NB4 (cell line): ENCODE measurements at regions not wholly inside any gene's neighbourhood (a gene's known extent, or its start where the extent isn't known, plus 50 kb on each side); places are given as distances from the start of the nearest gene placed in this dataset.

ENCODE experiments used
- DNase-seq: peaks from one replicate; pipeline ENCODE4 v3.0.0; 2010; ENCODE audit warnings: low read depth
- H3K4me3 ChIP-seq: one replicate; pipeline ENCODE4 v1.5.1; 2011; ENCODE audit warnings: mild to moderate bottlenecking, low read depth, low read length, moderate library complexity
- MYC ChIP-seq: IDR thresholded peaks from 2 replicates; pipeline ENCODE4 v1.6.1; 2011; ENCODE audit warnings: low read depth, low read length
- POLR2A ChIP-seq: IDR thresholded peaks from 2 replicates; pipeline ENCODE4 v1.6.1; 2011; ENCODE audit warnings: mild to moderate bottlenecking; ENCODE audit not compliant: insufficient read length; ENCODE audit errors: extremely low read depth
- TF ChIP-seq, protein P1 (sequence below): IDR thresholded peaks from 2 replicates; pipeline ENCODE4 v1.6.1; 2011; ENCODE audit warnings: low read depth, low read length
- TF ChIP-seq, protein P2 (sequence below): IDR thresholded peaks from one replicate; pipeline ENCODE4 v1.5.1; 2012; ENCODE audit warnings: low read depth, low read length

DNA sequence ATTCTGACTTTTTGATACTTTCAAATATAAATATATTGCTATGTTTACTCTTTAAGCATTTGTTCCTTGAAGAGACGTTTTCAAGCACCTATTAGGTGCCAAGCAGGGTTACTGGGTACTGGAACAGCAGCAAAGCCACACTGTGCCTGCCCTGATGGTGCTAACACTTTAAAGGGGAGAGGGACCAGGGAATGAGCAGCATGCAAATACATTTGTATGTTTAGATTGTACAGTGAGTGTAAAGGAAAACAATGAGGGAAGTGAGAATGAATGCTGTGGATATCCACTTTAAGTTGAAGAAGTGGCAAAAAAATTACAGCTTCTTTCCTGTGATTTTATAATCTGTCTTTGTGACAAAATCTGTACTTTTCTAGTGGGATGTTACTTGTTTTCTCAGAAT, 400.2 kb upstream of the ATP11B start:
- H3K4me3 ChIP-seq: no peak overlapping the region
- no peak for DNase-seq
- TF ChIP-seq, protein P1, sequence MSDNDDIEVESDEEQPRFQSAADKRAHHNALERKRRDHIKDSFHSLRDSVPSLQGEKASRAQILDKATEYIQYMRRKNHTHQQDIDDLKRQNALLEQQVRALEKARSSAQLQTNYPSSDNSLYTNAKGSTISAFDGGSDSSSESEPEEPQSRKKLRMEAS: no peak
- TF ChIP-seq, protein P2, sequence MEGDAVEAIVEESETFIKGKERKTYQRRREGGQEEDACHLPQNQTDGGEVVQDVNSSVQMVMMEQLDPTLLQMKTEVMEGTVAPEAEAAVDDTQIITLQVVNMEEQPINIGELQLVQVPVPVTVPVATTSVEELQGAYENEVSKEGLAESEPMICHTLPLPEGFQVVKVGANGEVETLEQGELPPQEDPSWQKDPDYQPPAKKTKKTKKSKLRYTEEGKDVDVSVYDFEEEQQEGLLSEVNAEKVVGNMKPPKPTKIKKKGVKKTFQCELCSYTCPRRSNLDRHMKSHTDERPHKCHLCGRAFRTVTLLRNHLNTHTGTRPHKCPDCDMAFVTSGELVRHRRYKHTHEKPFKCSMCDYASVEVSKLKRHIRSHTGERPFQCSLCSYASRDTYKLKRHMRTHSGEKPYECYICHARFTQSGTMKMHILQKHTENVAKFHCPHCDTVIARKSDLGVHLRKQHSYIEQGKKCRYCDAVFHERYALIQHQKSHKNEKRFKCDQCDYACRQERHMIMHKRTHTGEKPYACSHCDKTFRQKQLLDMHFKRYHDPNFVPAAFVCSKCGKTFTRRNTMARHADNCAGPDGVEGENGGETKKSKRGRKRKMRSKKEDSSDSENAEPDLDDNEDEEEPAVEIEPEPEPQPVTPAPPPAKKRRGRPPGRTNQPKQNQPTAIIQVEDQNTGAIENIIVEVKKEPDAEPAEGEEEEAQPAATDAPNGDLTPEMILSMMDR: no peak
- TF ChIP-seq MYC (no peak), POLR2A (no peak)

DNA sequence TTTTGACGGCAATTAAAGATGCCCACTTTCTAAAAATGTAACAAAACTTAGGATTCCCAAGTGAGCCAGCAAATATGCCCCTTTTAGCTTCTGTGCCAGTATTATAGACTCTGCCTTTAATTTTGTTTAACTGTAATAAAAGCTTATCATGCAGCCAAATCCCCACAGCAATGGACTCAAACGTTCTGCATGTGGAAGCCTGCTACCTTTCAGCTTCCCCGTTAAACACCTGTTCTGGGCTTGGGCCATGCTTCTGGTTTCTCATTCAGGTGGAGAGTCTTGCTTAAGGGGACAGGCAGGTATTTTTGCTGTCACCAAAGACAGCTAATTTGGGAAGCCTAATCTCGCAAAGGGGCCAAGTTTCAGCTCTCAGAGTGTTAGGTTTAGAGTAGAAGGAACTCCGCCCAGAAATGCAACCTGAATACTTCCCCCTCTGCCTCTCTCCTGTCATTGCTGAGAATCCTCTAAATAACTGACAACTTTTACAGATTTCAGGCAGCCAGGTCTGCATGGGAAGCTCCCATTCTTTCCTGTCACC, 399.4 kb upstream of the ATP11B start:
- DNase-seq: no peak

DNA sequence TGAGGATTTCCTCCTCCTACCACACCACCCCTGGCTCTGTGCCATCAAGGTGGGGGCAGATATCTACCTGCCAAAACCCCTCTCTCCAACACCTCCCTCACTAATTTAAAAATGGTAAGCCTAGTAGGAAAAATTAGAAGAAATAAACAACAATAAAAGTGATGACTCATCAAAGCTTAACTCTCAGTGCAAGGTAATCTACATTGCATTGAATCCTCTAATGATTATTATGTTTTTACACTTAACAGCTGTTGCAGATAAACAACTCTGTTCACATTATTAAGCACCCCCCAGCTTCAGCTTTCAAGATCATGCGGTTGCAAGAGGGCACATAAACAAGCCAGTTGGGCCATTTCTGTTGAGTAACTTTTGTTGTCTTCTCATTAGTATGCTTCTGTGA, 396.1 kb upstream of the ATP11B start:
- no peak overlapping the region for H3K4me3 ChIP-seq
- TF ChIP-seq MYC (no peak), POLR2A (no peak)
- TF ChIP-seq, protein P2: no peak
- TF ChIP-seq, protein P1: no peak
- DNase-seq: no peak

More for the DNA sequence above, 399.4 kb upstream of the ATP11B start:
- TF ChIP-seq, protein P2: no peak
- no peak for TF ChIP-seq POLR2A
- no peak overlapping the region for H3K4me3 ChIP-seq

DNA sequence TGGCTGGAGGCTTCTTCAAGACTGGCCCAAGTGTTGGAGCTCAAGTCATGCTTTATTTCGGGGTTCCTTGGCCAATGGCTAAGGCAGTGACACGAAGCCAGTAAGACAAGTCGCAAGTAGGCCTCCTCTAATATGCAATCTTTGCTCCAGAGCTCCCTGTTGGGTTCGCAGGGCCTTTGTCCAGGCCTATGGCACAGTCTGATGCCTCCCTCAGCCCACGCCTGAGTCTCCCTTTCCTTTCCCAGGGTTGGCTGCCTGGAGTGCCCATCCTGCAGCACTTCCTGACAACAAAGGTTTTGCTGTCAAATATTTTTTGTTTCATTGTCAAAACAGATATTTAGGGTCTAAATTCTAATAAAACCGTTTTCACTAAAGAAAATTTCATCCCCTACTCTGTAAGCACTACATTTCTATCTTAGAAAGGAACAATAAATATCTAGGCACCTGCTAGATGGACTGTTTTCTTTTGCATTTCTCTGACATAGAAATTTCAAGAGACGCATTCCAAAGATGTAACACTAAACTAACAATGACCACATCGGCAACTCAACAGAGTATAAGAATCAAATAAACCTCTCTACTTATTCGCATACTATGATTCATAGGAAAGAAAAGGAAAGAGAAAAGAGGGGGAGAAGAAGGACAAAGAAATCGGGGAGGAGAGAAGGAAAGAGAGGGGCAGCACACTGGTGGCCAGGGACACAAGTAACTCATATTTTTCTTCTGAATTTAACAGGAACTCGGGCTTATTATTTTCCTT, 393.1 kb upstream of the ATP11B start:
- no peak overlapping the region for H3K4me3 ChIP-seq
- DNase-seq: no peak
- TF ChIP-seq, protein P2: no peak
- TF ChIP-seq, protein P1: no peak
- no peak for TF ChIP-seq MYC

DNA sequence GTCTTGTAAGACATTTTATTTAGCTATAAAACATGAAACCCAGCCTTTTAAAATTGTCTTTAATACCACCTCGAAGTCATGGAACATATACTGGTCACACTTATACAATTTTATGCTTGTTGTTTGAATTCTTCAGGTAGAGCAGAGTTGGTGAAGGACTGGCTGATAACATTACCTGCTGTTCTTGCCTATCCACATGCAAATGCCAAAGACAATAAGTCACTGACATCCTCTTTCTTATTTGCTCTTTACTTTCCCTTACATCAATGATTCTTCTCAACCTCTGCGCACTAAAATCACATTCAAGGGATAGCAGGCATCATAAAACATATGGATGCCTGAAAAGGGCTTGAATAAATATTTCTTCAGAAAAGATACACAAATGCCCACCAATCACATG, 392.5 kb upstream of the ATP11B start:
- TF ChIP-seq, protein P1: no peak
- TF ChIP-seq MYC (no peak), POLR2A (no peak)
- TF ChIP-seq, protein P2: no peak

DNA sequence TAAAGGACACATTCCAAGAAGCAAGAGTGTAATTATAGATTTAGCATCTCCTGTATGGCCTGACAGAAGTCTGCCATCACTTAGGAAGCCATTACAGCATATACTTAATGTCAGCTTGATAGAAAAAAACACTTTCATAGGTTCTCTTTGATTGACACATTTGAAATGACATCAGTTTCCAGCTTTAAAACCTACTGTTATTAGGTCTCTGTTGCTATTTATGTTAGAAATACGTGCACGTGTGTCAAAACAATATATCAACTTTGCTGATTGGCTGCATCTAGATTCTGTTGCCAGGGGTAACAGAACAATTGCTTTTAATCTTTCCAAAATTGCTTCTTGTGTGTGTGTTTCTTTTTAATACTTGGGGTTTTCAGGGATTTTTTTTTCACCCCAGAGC, 389.3 kb upstream of the ATP11B start:
- TF ChIP-seq MYC (no peak), POLR2A (no peak)
- TF ChIP-seq, protein P2: no peak
- TF ChIP-seq, protein P1: no peak
- DNase-seq: no peak
- no peak overlapping the region for H3K4me3 ChIP-seq

More for the DNA sequence above, 392.5 kb upstream of the ATP11B start:
- no peak overlapping the region for H3K4me3 ChIP-seq
- DNase-seq: no peak
